ENCODE measurements at regions not wholly inside any gene's neighbourhood (a gene's known extent, or its start where the extent isn't known, plus 50 kb on each side); places are given as distances from the start of the nearest gene placed in this dataset.

- H3K4me1 ChIP-seq (ENCODE audit: control insufficient read depth, insufficient read depth, low read length) = no peaks in the 10 kb centered on the region
- H3K27ac ChIP-seq (ENCODE audit: extremely low read depth, low read depth, low read length) = no peak overlapping the region
- H3K36me3 ChIP-seq (ENCODE audit: control insufficient read depth in 2 of 2, insufficient read depth in 1 of 2, low read length in 2 of 2) = no peaks in the 10 kb centered on the region
- H3K4me3 ChIP-seq (ENCODE audit: low read depth, low read length) = no peak overlapping the region
- no peak for TF ChIP-seq ZNF366 (tag by site-specific recombination; conservative IDR thresholded peaks at IDR 0.05)
- TF ChIP-seq, protein P1, sequence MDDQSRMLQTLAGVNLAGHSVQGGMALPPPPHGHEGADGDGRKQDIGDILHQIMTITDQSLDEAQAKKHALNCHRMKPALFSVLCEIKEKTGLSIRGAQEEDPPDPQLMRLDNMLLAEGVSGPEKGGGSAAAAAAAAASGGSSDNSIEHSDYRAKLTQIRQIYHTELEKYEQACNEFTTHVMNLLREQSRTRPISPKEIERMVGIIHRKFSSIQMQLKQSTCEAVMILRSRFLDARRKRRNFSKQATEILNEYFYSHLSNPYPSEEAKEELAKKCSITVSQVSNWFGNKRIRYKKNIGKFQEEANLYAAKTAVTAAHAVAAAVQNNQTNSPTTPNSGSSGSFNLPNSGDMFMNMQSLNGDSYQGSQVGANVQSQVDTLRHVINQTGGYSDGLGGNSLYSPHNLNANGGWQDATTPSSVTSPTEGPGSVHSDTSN (CRISPR knock-in tag; IDR thresholded peaks at IDR 0.05) = no peak
- no peak for TF ChIP-seq ZNF184 (tag by site-specific recombination; IDR thresholded peaks at IDR 0.05)
- H3K9me3 ChIP-seq (ENCODE audit: control insufficient read depth, insufficient read depth, low read depth, low read length) = no peaks in the 10 kb centered on the region
- POLR2A ChIA-PET = no interaction called here
- CTCF ChIA-PET = no interaction called here
These were observed 59.7 kb upstream of the HABP2 start for GRCh38 chr10:113493195-113493594.

DNA sequence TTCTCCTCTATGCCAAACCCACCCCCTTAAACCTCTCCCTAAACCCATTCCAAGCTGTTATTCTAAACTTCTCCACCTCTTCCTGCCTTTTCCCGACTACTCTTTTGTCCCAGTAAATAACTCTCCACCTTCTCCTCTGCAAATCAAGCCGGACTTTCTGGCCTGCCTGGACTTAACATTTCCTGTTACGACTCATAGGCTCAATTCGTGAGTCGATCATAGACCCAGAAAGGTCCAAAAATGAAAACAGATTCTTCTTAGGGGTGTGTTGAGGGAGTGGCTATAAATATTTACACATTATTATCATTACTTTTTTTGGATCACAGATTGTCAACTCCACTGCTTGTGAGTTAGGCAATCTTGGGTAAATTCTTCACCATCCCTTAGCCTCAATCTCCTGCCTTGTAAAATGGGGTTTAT, 59.0 kb upstream of the HABP2 start:
- no peak for TF ChIP-seq ZNF335 (tag by site-specific recombination; conservative IDR thresholded peaks at IDR 0.05)
- TF ChIP-seq ZFP3 (tag by site-specific recombination; IDR thresholded peaks at IDR 0.05; ENCODE audit: low read depth) = no peak
- no peak for TF ChIP-seq ZNF10 (tag by site-specific recombination; IDR thresholded peaks at IDR 0.05)
- TF ChIP-seq ZSCAN4 (tag by site-specific recombination; IDR thresholded peaks at IDR 0.05) = no peak
- Histone ChIP-seq H3K4me3 (ENCODE audit: low read depth, low read length) (no peak overlapping the region), H3K9me3 (ENCODE audit: control insufficient read depth, insufficient read depth, low read depth, low read length) (no peaks in the 10 kb centered on the region), H3K4me1 (ENCODE audit: control insufficient read depth, insufficient read depth, low read length) (peaks cover under 1% of the 10 kb centered on the region; the same call in 1 of the 2 replicates), H3K36me3 (ENCODE audit: control insufficient read depth in 2 of 2, insufficient read depth in 1 of 2, low read length in 2 of 2) (no peaks in the 10 kb centered on the region), H3K27ac (ENCODE audit: extremely low read depth, low read depth, low read length) (no peak overlapping the region)
- POLR2A ChIA-PET = no interaction called here
- CTCF ChIA-PET = interaction anchor here (0.7 kb wide), 1 partner anchor 14 kb away, joined by 3 read pairs; no protein-coding TSS in a partner anchor

DNA sequence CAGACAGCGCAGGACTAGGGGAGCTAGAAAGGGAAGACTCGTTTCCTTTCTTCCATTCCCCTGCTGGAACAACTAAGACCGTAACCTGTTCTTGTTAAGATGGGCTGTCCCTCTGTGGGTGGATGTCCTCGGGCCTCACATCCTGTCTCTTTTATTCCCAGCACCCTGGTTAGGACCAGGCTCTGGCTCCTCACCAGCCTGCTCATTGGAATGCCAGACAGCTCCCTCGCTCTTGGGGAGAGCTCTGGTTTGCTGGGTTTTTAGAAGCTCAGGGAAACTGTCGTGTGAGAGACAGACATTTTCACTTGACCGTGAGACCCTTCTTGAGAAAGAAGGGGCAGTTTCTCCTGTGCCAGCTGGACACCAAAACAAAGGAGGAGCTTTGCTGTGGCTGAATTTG, 58.1 kb upstream of the HABP2 start:
- TF ChIP-seq, protein P1 (CRISPR knock-in tag; IDR thresholded peaks at IDR 0.05) = no peak
- TF ChIP-seq ZNF426 (tag by site-specific recombination; IDR thresholded peaks at IDR 0.05) = no peak
- TF ChIP-seq, protein P2, sequence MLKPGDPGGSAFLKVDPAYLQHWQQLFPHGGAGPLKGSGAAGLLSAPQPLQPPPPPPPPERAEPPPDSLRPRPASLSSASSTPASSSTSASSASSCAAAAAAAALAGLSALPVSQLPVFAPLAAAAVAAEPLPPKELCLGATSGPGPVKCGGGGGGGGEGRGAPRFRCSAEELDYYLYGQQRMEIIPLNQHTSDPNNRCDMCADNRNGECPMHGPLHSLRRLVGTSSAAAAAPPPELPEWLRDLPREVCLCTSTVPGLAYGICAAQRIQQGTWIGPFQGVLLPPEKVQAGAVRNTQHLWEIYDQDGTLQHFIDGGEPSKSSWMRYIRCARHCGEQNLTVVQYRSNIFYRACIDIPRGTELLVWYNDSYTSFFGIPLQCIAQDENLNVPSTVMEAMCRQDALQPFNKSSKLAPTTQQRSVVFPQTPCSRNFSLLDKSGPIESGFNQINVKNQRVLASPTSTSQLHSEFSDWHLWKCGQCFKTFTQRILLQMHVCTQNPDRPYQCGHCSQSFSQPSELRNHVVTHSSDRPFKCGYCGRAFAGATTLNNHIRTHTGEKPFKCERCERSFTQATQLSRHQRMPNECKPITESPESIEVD (tag by site-specific recombination; IDR thresholded peaks at IDR 0.05) = no peak
- TF ChIP-seq ZNF768 (tag by site-specific recombination; IDR thresholded peaks at IDR 0.05) = no peak
- TF ChIP-seq, protein P3, sequence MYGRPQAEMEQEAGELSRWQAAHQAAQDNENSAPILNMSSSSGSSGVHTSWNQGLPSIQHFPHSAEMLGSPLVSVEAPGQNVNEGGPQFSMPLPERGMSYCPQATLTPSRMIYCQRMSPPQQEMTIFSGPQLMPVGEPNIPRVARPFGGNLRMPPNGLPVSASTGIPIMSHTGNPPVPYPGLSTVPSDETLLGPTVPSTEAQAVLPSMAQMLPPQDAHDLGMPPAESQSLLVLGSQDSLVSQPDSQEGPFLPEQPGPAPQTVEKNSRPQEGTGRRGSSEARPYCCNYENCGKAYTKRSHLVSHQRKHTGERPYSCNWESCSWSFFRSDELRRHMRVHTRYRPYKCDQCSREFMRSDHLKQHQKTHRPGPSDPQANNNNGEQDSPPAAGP (tag by site-specific recombination; IDR thresholded peaks at IDR 0.05) = no peak
- TF ChIP-seq ZNF350 (tag by site-specific recombination; IDR thresholded peaks at IDR 0.05) = no peak
- ChIA-PET CTCF (interaction anchor here (0.9 kb wide), 1 partner anchor 26 kb away, joined by 3 read pairs; no protein-coding TSS in a partner anchor), POLR2A (no interaction called here)
- Histone ChIP-seq H3K4me3 (ENCODE audit: low read depth, low read length) (no peak overlapping the region), H3K9me3 (ENCODE audit: control insufficient read depth, insufficient read depth, low read depth, low read length) (no peaks in the 10 kb centered on the region), H3K36me3 (ENCODE audit: control insufficient read depth in 2 of 2, insufficient read depth in 1 of 2, low read length in 2 of 2) (no peaks in the 10 kb centered on the region), H3K4me1 (ENCODE audit: control insufficient read depth, insufficient read depth, low read length) (peaks cover 2% of the 10 kb centered on the region; the same call in 1 of the 2 replicates), H3K27ac (ENCODE audit: extremely low read depth, low read depth, low read length) (no peak overlapping the region)

Measured in HEK293 (cell line).